Uterus (tissue), 2 donors: ENCODE measurements at regions not wholly inside any gene's neighbourhood (a gene's known extent, or its start where the extent isn't known, plus 50 kb on each side); places are given as distances from the start of the nearest gene placed in this dataset.

Experiments used
- CTCF ChIP-seq, 4 experiments: fragments of 200-600 bp in 2 of 4; fragments of 450-650 bp in 2 of 4; sonication (generic) in 2 of 4; IDR thresholded peaks; one replicate each; pipeline ENCODE4 v1.5.1; 2016 to 2019; ENCODE audit warnings: antibody characterized with exemption in 4 of 4, mild to moderate bottlenecking in 2 of 4, moderate library complexity in 1 of 4
- POLR2A ChIP-seq, 2 donors: fragments of 450-650 bp; IDR thresholded peaks; one replicate each; pipeline ENCODE4 v1.6.1; 2016; ENCODE audit warnings: antibody characterized with exemption in 2 of 2, mild to moderate bottlenecking in 1 of 2, moderate library complexity in 1 of 2

GRCh38 chr11:80109031-80109430 lies 668.2 kb upstream of the TENM4 start:
- TF ChIP-seq CTCF (IDR thresholded peaks at IDR 0.05) (no peak), POLR2A (IDR thresholded peaks at IDR 0.05) (no peak)
